DMS114 treated with DMSO at 0.1 percent for 48 hours (cell line): ENCODE measurements at regions not wholly inside any gene's neighbourhood (a gene's known extent, or its start where the extent isn't known, plus 50 kb on each side); places are given as distances from the start of the nearest gene placed in this dataset.
"Not testable (repeated sequence)": the region's sequence is repeated elsewhere in the genome, so short reads cannot be mapped to it uniquely, and the experiment has no call there.

Experiments
- DNase-seq: peaks from one replicate; lab custom pipeline; 2025; ENCODE audit not compliant: unreplicated experiment; lab: John Stamatoyannopoulos, UW

- no peak for DNase-seq
Measured at GRCh38 chr5:52255308-52255707, 532.4 kb upstream of the ITGA1 start.

GRCh38 chr5:52262844-52263243 is 524.9 kb upstream of the ITGA1 start:
- no peak for DNase-seq

GRCh38 chr5:52269401-52269800 is 518.3 kb upstream of the ITGA1 start:
- peak; percentile 24 for DNase-seq

- DNase-seq, result no peak
Measured at GRCh38 chr5:52269859-52270258, 517.9 kb upstream of the ITGA1 start.

GRCh38 chr5:52275639-52276038 is 512.1 kb upstream of the ITGA1 start:
- DNase-seq, result no peak

GRCh38 chr5:52277101-52277500 is 510.6 kb upstream of the ITGA1 start:
- no peak for DNase-seq

- no peak for DNase-seq
Measured at GRCh38 chr5:52282647-52283046, 505.1 kb upstream of the ITGA1 start.

GRCh38 chr5:52283221-52283620 is 504.5 kb upstream of the ITGA1 start:
- no peak for DNase-seq

GRCh38 chr5:52300703-52301372 is 486.9 kb upstream of the ITGA1 start:
- DNase-seq, result no peak

GRCh38 chr5:52304816-52305215 is 482.9 kb upstream of the ITGA1 start:
- DNase-seq, result not testable (repeated sequence)

- no peak for DNase-seq
Measured at GRCh38 chr5:52328220-52328806, 459.4 kb upstream of the ITGA1 start.

GRCh38 chr5:52331725-52332124 is 456.0 kb upstream of the ITGA1 start:
- no peak for DNase-seq

GRCh38 chr5:52334367-52334766 is 453.3 kb upstream of the ITGA1 start:
- no peak for DNase-seq

- DNase-seq, result no peak
Measured at GRCh38 chr5:52339285-52339684, 448.4 kb upstream of the ITGA1 start.

- no peak for DNase-seq
Measured at GRCh38 chr5:52342361-52342760, 445.4 kb upstream of the ITGA1 start.

- DNase-seq, result no peak
Measured at GRCh38 chr5:52356311-52356918, 431.3 kb upstream of the ITGA1 start.

GRCh38 chr5:52359261-52359660 is 428.5 kb upstream of the ITGA1 start:
- DNase-seq, result no peak

GRCh38 chr5:52360985-52361384 is 426.7 kb upstream of the ITGA1 start:
- no peak for DNase-seq

GRCh38 chr5:52374286-52374685 is 413.4 kb upstream of the ITGA1 start:
- no peak for DNase-seq

GRCh38 chr5:52375969-52376368 is 411.7 kb upstream of the ITGA1 start:
- DNase-seq, result peak; percentile 32

GRCh38 chr5:52376592-52376991 is 411.1 kb upstream of the ITGA1 start:
- DNase-seq, result no peak

GRCh38 chr5:52378237-52378636 is 409.5 kb upstream of the ITGA1 start:
- DNase-seq, result no peak

- DNase-seq, result no peak
Measured at GRCh38 chr5:52388349-52388748, 399.4 kb upstream of the ITGA1 start.
